ENCODE measurements at regions not wholly inside any gene's neighbourhood (a gene's known extent, or its start where the extent isn't known, plus 50 kb on each side); places are given as distances from the start of the nearest gene placed in this dataset.

GRCh38 chr5:4420681-4421080, 719.4 kb upstream of the ADAMTS16 start:
- TF ChIP-seq YY1 (IDR thresholded peaks at IDR 0.05; ENCODE audit: low read depth) (no peak), TAF1 (IDR thresholded peaks at IDR 0.05; ENCODE audit: low read depth) (no peak), CEBPB (IDR thresholded peaks at IDR 0.05) (no peak), TEAD4 (IDR thresholded peaks at IDR 0.05) (no peak), MAX (IDR thresholded peaks at IDR 0.05) (no peak), FOXM1 (IDR thresholded peaks at IDR 0.05; ENCODE audit: borderline replicate concordance, low read depth) (no peak), TCF12 (IDR thresholded peaks at IDR 0.05; ENCODE audit: low read depth) (no peak), EP300 (IDR thresholded peaks at IDR 0.05; ENCODE audit: borderline replicate concordance) (no peak), CREB1 (IDR thresholded peaks at IDR 0.05; ENCODE audit: low read depth) (no peak), RAD21 (IDR thresholded peaks at IDR 0.05; ENCODE audit: low read depth) (no peak), NFIC (IDR thresholded peaks at IDR 0.05) (no peak), REST (IDR thresholded peaks at IDR 0.05; ENCODE audit: low read depth) (no peak), ZBTB7A (IDR thresholded peaks at IDR 0.05; ENCODE audit: low read depth) (no peak)

Measured in Ishikawa (cell line).